VCaP (cell line): ENCODE measurements at regions not wholly inside any gene's neighbourhood (a gene's known extent, or its start where the extent isn't known, plus 50 kb on each side); places are given as distances from the start of the nearest gene placed in this dataset.

Experiments used
- H3K27ac ChIP-seq: fragments of 450-650 bp; 2 replicates; pipeline ENCODE4 v1.5.1; 2017
- CTCF ChIP-seq: fragments of 450-650 bp; conservative IDR thresholded peaks from 2 replicates; pipeline ENCODE4 v1.5.1; 2017; ENCODE audit warnings: mild to moderate bottlenecking, moderate library complexity

- no peak for TF ChIP-seq CTCF
- H3K27ac ChIP-seq, result no peak overlapping the region
Measured at GRCh38 chr17:33778505-33779233, 476.4 kb upstream of the CCL2 start.

GRCh38 chr17:33779234-33779591 is 475.9 kb upstream of the CCL2 start:
- no peak overlapping the region for H3K27ac ChIP-seq
- peak; percentile 100 for TF ChIP-seq CTCF

GRCh38 chr17:33785281-33785680 is 469.8 kb upstream of the CCL2 start:
- no peak overlapping the region for H3K27ac ChIP-seq
- no peak for TF ChIP-seq CTCF

- H3K27ac ChIP-seq, result no peak overlapping the region
- no peak for TF ChIP-seq CTCF
Measured at GRCh38 chr17:33786478-33786877, 468.6 kb upstream of the CCL2 start.

GRCh38 chr17:33789658-33790057 is 465.4 kb upstream of the CCL2 start:
- TF ChIP-seq CTCF, result no peak
- H3K27ac ChIP-seq, result no peak overlapping the region

GRCh38 chr17:33797181-33797580 is 457.9 kb upstream of the CCL2 start:
- no peak overlapping the region for H3K27ac ChIP-seq
- no peak for TF ChIP-seq CTCF

- no peak overlapping the region for H3K27ac ChIP-seq
- TF ChIP-seq CTCF, result no peak
Measured at GRCh38 chr17:33798308-33798707, 456.8 kb upstream of the CCL2 start.
